SK-N-SH treated with all-trans-retinoic acid at 6 μM for 48 hours (cell line): ENCODE measurements at regions not wholly inside any gene's neighbourhood (a gene's known extent, or its start where the extent isn't known, plus 50 kb on each side); places are given as distances from the start of the nearest gene placed in this dataset.

ENCODE experiments used
- ATAC-seq: fragments of 200-7000 bp; cut with Tn5 transposase; 3 replicates; pipeline ENCODE4 v1.9.1; 2020; ENCODE audit warnings: mild to moderate bottlenecking, moderate library complexity
- ARNTL ChIP-seq: fragments of 450-650 bp; formaldehyde crosslinking; IDR thresholded peaks from 2 replicates; pipeline ENCODE4 v1.5.0; 2020; ENCODE audit warnings: low read depth, mild to moderate bottlenecking, moderate library complexity, borderline replicate concordance
- BACH2 ChIP-seq: fragments of 250-450 bp; sonication (Bioruptor Pico); IDR thresholded peaks from 2 replicates; pipeline ENCODE4 v1.9.0; 2021; ENCODE audit warnings: mild to moderate bottlenecking, borderline replicate concordance
- CSDC2 ChIP-seq: fragments of 250-450 bp; sonication (Bioruptor Pico); IDR thresholded peaks from 2 replicates; pipeline ENCODE4 v1.5.0; 2020; ENCODE audit warnings: mild to moderate bottlenecking, moderate library complexity
- ESRRG ChIP-seq: fragments of 250-450 bp; sonication (Bioruptor Pico); IDR thresholded peaks from 2 replicates; pipeline ENCODE4 v1.6.1; 2021; ENCODE audit warnings: mild to moderate bottlenecking
- GLIS3 ChIP-seq: fragments of 250-450 bp; sonication (Bioruptor Pico); IDR thresholded peaks from 2 replicates; pipeline ENCODE4 v1.5.0; 2020; ENCODE audit warnings: mild to moderate bottlenecking, moderate library complexity
- ISL1 ChIP-seq: fragments of 250-450 bp; sonication (Bioruptor Pico); IDR thresholded peaks from 2 replicates; pipeline ENCODE4 v2.1.2; 2022; ENCODE audit warnings: mild to moderate bottlenecking, moderate library complexity
- OSR1 ChIP-seq: fragments of 250-450 bp; sonication (Bioruptor Pico); IDR thresholded peaks from 2 replicates; pipeline ENCODE4 v1.8.0; 2022; ENCODE audit warnings: moderate library complexity, mild to moderate bottlenecking, inconsistent platforms
- RARB ChIP-seq: fragments of 250-450 bp; sonication (Bioruptor Pico); IDR thresholded peaks from 2 replicates; pipeline ENCODE4 v1.8.0; 2021; ENCODE audit warnings: mild to moderate bottlenecking, moderate library complexity
- SNAI2 ChIP-seq: fragments of 250-450 bp; sonication (Bioruptor Pico); IDR thresholded peaks from 2 replicates; pipeline ENCODE4 v1.5.0; 2020; ENCODE audit warnings: mild to moderate bottlenecking, moderate library complexity
- TCF4 ChIP-seq: fragments of 250-450 bp; sonication (Bioruptor Pico); IDR thresholded peaks from 2 replicates; pipeline ENCODE4 v1.8.0; 2021; ENCODE audit warnings: mild to moderate bottlenecking, moderate library complexity, borderline replicate concordance
- TOX ChIP-seq: fragments of 250-450 bp; sonication (Bioruptor Pico); IDR thresholded peaks from 2 replicates; pipeline ENCODE4 v1.8.0; 2021; ENCODE audit warnings: mild to moderate bottlenecking, moderate library complexity, borderline replicate concordance
- ZC3H10 ChIP-seq: fragments of 250-450 bp; sonication (Bioruptor Pico); IDR thresholded peaks from 2 replicates; pipeline ENCODE4 v1.5.1; 2021; ENCODE audit warnings: mild to moderate bottlenecking, moderate library complexity
- ZFP3 ChIP-seq: fragments of 250-450 bp; sonication (Bioruptor Pico); IDR thresholded peaks from 2 replicates; pipeline ENCODE4 v1.5.0; 2020; ENCODE audit warnings: mild to moderate bottlenecking, moderate library complexity
- ZFP30 ChIP-seq: fragments of 450-650 bp; formaldehyde crosslinking; IDR thresholded peaks from 2 replicates; pipeline ENCODE4 v1.5.0; 2022; ENCODE audit warnings: mild to moderate bottlenecking, moderate library complexity
- ZNF565 ChIP-seq: fragments of 450-650 bp; formaldehyde crosslinking; conservative IDR thresholded peaks from 2 replicates; pipeline ENCODE4 v1.5.0; 2020; ENCODE audit warnings: low read depth, mild to moderate bottlenecking, moderate library complexity
- ZNF70 ChIP-seq: fragments of 450-650 bp; formaldehyde crosslinking; IDR thresholded peaks from 2 replicates; pipeline ENCODE4 v1.5.0; 2020; ENCODE audit warnings: mild to moderate bottlenecking, moderate library complexity
- ZNF8 ChIP-seq: fragments of 450-650 bp; formaldehyde crosslinking; IDR thresholded peaks from 2 replicates; pipeline ENCODE4 v1.5.0; 2020; ENCODE audit warnings: mild to moderate bottlenecking, moderate library complexity
- TF ChIP-seq, protein P1 (sequence below): fragments of 250-450 bp; sonication (Bioruptor Pico); IDR thresholded peaks from 2 replicates; pipeline ENCODE4 v1.5.1; 2020; ENCODE audit warnings: low read depth, mild to moderate bottlenecking, moderate library complexity
- TF ChIP-seq, protein P2 (sequence below): fragments of 250-450 bp; sonication (Bioruptor Pico); IDR thresholded peaks from 2 replicates; pipeline ENCODE4 v1.5.1; 2021; ENCODE audit warnings: mild to moderate bottlenecking, moderate library complexity
- TF ChIP-seq, protein P3 (sequence below): fragments of 250-450 bp; sonication (Bioruptor Pico); IDR thresholded peaks from 2 replicates; pipeline ENCODE4 v1.8.0; 2021; ENCODE audit warnings: low read depth, mild to moderate bottlenecking, moderate library complexity, borderline replicate concordance
- TF ChIP-seq, protein P4 (sequence below): fragments of 250-450 bp; sonication (Bioruptor Pico); IDR thresholded peaks from 2 replicates; pipeline ENCODE4 v1.5.0; 2020; ENCODE audit warnings: mild to moderate bottlenecking, moderate library complexity

DNA sequence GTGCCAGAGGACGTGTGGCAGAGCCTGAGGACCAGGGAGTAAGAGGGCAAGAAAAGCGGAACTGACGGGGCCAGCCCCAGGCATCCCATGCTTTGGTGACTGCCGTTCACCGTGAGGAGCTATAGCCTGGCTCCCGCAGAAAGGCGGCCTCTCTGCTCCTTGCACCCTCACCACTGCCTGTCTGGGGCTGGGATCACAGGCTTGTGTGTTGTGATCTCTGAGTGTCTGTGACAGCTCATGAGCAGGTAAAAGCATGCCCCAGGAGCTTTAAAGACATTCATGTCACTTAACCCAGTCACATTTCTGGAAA is 266.8 kb upstream of the RAB6C start (continued):
- TF ChIP-seq, protein P1, sequence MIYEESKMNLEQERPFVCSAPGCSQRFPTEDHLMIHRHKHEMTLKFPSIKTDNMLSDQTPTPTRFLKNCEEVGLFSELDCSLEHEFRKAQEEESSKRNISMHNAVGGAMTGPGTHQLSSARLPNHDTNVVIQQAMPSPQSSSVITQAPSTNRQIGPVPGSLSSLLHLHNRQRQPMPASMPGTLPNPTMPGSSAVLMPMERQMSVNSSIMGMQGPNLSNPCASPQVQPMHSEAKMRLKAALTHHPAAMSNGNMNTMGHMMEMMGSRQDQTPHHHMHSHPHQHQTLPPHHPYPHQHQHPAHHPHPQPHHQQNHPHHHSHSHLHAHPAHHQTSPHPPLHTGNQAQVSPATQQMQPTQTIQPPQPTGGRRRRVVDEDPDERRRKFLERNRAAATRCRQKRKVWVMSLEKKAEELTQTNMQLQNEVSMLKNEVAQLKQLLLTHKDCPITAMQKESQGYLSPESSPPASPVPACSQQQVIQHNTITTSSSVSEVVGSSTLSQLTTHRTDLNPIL (CRISPR knock-in tag), result no peak
- no peak for TF ChIP-seq ZC3H10
- TF ChIP-seq ZFP30 (CRISPR knock-in tag), result no peak
- TF ChIP-seq RARB (CRISPR knock-in tag), result no peak
- TF ChIP-seq, all 23 proteins: peak for 0

DNA sequence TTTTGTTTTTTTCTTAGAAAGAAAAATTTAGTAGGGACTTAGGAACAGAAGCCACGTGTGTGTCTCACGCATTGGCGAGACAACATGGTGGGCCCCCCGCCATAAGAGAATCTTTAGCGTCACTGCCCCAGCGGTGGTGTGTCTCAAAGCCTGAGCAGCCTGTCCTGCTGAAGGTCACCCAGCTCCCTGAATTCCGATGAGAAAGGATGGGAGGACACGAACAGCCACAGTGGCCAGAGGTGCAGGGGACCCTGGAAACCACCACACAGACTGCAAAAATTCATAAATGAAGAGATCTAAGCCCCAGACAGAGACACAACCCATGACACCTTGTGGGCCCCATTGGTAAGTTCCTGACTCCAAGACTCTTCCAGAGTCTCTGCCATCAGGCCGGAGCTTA is 266.1 kb upstream of the RAB6C start:
- ATAC-seq, result no peak
- TF ChIP-seq, protein P2, sequence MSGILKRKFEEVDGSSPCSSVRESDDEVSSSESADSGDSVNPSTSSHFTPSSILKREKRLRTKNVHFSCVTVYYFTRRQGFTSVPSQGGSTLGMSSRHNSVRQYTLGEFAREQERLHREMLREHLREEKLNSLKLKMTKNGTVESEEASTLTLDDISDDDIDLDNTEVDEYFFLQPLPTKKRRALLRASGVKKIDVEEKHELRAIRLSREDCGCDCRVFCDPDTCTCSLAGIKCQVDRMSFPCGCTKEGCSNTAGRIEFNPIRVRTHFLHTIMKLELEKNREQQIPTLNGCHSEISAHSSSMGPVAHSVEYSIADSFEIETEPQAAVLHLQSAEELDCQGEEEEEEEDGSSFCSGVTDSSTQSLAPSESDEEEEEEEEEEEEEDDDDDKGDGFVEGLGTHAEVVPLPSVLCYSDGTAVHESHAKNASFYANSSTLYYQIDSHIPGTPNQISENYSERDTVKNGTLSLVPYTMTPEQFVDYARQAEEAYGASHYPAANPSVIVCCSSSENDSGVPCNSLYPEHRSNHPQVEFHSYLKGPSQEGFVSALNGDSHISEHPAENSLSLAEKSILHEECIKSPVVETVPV (CRISPR knock-in tag), result no peak
- TF ChIP-seq CSDC2 (CRISPR knock-in tag) (no peak), ZFP3 (CRISPR knock-in tag) (no peak), ESRRG (CRISPR knock-in tag) (no peak), OSR1 (CRISPR knock-in tag) (no peak), ZNF70 (CRISPR knock-in tag) (no peak), TCF4 (no peak), BACH2 (CRISPR knock-in tag) (no peak), ZNF565 (no peak), TOX (CRISPR knock-in tag) (no peak), ZC3H10 (no peak), ZNF8 (CRISPR knock-in tag) (no peak), GLIS3 (CRISPR knock-in tag) (no peak), ARNTL (CRISPR knock-in tag) (no peak)
- TF ChIP-seq, protein P3, sequence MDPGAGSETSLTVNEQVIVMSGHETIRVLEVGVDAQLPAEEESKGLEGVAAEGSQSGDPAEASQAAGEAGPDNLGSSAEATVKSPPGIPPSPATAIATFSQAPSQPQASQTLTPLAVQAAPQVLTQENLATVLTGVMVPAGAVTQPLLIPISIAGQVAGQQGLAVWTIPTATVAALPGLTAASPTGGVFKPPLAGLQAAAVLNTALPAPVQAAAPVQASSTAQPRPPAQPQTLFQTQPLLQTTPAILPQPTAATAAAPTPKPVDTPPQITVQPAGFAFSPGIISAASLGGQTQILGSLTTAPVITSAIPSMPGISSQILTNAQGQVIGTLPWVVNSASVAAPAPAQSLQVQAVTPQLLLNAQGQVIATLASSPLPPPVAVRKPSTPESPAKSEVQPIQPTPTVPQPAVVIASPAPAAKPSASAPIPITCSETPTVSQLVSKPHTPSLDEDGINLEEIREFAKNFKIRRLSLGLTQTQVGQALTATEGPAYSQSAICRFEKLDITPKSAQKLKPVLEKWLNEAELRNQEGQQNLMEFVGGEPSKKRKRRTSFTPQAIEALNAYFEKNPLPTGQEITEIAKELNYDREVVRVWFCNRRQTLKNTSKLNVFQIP (CRISPR knock-in tag), result no peak
- TF ChIP-seq, protein P1 (CRISPR knock-in tag), result no peak

DNA sequence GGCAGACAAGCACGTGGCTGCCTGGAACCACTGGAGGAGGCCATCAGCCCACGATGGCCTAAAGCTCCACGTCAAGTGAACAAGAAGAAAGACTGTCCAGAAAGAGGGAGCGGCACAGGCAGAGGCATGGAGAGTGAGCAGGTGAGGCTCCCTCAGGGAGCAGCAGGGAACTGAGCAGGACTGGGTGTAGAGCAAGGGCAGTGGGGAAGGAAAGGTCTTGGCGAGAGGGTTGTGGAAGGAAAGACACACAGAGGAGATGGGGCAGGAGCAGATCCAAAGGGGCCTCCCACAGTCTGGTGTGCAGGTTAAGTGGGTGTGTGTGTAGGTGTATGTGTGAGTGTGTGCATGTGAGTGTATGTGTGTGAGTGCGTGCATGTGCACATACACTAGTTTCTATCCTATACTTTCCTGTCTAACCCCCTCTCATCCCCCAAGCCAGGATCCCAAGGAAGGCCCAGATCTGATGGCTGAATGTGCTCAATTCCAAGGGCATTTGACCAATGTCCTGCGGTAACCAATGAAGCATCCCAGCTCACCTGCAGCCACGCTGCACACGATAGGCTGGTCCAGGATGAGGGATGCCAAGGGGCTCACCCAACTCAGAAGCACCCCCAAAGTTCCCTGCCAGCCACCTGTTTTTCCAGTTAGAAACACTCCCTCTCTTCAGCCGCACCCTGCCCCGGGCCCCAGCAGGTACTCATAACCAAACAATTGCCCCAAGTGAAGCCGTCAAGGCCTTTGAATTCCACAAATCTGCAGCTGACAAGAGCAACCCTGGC is 262.5 kb upstream of the RAB6C start:
- ATAC-seq, result no peak
- TF ChIP-seq OSR1 (CRISPR knock-in tag), result no peak
- no peak for TF ChIP-seq SNAI2 (CRISPR knock-in tag)
- no peak for TF ChIP-seq ISL1 (CRISPR knock-in tag)
- TF ChIP-seq ZNF565, result no peak
- TF ChIP-seq ZFP30 (CRISPR knock-in tag), result no peak

DNA sequence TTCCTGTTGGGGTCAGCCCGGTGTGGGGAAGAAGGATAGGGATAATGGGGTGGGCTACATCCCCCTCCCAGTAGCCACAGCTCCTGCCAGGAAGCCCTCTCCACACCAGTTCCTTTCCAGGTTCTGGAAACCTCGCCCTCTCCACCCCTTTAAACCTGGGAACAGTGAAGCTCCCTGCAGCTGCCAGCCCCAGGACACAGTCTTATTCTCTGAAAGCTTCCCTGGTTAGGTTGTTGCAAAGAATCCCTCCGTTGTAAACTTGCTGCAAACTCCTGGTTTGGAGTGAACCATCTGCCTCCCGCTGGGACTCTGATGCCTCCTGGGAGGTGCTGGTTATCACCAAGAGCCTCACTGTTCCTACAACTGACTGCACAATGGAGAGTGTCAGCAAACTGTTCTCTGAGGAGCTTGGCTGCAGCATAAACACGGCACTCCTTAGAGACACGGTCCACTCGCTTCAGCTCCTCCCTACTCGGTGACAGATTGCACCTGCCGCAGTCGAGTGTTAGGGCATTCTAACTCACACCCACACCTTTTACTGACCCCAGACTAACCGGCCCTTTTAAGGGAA is 261.8 kb upstream of the RAB6C start:
- no peak for ATAC-seq

More for the DNA sequence above, 261.8 kb upstream of the RAB6C start:
- TF ChIP-seq, protein P2 (CRISPR knock-in tag), result no peak
- TF ChIP-seq BACH2 (CRISPR knock-in tag), result no peak
- TF ChIP-seq, protein P4, sequence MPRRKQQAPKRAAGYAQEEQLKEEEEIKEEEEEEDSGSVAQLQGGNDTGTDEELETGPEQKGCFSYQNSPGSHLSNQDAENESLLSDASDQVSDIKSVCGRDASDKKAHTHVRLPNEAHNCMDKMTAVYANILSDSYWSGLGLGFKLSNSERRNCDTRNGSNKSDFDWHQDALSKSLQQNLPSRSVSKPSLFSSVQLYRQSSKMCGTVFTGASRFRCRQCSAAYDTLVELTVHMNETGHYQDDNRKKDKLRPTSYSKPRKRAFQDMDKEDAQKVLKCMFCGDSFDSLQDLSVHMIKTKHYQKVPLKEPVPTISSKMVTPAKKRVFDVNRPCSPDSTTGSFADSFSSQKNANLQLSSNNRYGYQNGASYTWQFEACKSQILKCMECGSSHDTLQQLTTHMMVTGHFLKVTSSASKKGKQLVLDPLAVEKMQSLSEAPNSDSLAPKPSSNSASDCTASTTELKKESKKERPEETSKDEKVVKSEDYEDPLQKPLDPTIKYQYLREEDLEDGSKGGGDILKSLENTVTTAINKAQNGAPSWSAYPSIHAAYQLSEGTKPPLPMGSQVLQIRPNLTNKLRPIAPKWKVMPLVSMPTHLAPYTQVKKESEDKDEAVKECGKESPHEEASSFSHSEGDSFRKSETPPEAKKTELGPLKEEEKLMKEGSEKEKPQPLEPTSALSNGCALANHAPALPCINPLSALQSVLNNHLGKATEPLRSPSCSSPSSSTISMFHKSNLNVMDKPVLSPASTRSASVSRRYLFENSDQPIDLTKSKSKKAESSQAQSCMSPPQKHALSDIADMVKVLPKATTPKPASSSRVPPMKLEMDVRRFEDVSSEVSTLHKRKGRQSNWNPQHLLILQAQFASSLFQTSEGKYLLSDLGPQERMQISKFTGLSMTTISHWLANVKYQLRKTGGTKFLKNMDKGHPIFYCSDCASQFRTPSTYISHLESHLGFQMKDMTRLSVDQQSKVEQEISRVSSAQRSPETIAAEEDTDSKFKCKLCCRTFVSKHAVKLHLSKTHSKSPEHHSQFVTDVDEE (CRISPR knock-in tag), result no peak
